Esophagus mucosa (tissue), 1 donor: ENCODE measurements at regions not wholly inside any gene's neighbourhood (a gene's known extent, or its start where the extent isn't known, plus 50 kb on each side); places are given as distances from the start of the nearest gene placed in this dataset.

Experiments used
- ATAC-seq: fragments of 200-7000 bp; cut with Tn5 transposase; one replicate; pipeline ENCODE4 v1.9.1; 2020
- donor health status: DM: yes; HTN: yes; CAD: no.

DNA sequence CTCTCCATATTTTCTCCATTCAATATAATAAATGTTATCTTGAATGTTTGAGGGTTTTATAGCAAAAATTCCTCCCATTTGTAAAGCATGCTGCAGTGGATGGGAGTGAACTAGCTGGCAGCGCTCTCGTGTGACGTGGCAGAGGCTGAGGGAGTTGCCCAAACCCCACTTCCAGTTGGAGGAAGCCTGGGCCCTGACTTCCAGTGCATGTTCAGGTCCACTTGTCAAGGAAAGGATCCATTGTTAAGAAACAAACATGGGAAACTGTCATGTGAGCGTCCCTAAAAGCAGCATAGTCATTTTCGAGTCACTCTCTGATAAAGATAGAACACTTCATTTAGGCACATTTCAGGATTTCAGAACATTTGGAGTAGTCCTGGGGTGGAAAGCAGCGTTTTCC is 116.6 kb downstream of the SLC25A47 start:
- no peak for ATAC-seq

DNA sequence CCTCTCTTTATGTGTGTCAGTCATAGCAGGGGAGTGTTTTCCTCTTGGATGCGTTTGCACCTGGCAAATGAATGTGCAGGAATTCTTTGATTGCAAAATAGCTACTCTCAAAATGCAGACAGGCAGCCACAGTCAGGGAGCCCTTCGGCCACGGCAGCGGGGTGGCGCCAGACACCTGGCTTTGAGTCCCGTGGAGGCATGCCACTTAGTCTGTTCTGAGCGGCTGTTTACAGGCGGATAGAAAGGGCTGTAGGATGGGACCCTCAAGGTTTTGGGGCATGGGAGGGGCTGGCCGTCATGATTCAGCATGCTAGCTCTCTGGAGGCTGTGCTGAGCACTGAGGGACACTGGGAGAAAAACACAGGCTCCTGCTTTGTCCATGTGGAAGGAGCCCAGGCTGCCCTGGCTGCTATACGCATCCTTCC is 117.1 kb downstream of the SLC25A47 start:
- ATAC-seq = peak; percentile 80

DNA sequence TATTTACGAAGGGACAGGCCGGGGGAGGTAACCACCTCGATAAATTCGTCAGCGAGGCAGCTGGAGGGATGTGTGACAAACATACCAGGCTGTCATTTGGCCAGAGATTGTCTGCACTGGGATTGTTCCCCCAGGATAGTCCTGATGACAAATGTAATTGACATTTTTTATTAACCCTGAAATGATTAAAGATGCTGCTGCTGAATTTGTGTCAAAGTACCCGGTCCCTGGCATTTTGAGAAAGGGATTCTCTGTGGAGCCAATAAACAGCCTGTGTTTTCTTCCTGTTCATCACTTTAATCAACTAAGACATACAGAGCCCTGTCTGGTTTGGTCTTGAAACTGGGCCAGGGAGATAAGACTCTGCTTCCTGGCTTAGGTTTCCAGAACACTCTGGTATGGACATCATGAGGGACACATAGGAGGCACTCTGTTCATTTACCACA is 117.6 kb downstream of the SLC25A47 start:
- ATAC-seq = no peak

DNA sequence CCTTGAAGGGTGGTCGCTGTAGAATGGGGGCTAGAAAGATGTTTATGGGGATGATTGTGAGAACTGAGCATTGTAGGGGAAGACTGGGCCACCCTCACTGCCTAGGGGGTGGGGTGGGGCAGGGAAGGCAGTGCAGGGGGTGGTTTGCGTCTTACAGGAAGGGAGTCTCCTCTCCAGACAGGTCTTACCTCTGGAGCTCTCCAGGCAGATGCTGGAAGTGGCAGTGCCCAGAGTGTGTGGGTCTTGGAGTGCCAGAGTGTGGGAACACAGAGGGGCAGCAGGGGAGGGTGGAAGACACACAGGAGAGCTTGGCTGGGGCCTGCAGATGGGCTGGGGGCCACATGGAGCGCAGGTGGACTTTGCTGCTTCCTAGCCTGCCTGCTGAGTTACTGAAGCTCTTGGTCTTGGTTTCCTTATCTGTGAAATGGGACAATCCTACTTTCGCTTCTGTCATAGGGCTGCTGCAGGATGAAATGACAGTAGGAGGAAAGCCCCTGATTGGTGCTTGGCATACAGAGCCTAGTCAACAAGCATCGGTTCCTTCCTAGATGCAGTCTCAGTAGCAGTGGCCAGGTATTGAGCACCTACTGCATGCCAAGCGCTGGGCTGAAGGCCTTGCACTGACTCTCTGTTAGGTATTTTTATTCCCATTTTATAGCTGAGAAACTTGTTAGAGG is 118.3 kb downstream of the SLC25A47 start:
- no peak for ATAC-seq

DNA sequence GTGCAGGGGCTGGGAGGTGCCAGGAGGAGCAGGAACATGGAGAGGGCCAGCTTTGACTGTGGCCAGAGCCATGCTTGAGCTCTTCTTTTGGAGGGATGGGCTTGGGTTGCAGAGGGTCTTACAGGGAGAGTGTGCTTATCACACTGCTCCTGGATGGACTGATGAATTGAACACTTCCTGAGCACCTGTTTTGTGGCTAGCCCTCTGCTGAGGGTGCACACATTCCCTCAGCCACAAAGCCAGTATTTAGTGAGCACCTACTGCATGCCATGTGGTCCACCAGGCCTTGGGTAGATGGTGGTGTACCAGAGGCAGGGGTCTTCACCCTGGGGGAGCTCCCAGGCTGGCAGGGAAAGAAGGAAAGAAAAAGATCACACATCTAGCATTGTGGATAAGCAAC is 118.9 kb downstream of the SLC25A47 start:
- no peak for ATAC-seq

DNA sequence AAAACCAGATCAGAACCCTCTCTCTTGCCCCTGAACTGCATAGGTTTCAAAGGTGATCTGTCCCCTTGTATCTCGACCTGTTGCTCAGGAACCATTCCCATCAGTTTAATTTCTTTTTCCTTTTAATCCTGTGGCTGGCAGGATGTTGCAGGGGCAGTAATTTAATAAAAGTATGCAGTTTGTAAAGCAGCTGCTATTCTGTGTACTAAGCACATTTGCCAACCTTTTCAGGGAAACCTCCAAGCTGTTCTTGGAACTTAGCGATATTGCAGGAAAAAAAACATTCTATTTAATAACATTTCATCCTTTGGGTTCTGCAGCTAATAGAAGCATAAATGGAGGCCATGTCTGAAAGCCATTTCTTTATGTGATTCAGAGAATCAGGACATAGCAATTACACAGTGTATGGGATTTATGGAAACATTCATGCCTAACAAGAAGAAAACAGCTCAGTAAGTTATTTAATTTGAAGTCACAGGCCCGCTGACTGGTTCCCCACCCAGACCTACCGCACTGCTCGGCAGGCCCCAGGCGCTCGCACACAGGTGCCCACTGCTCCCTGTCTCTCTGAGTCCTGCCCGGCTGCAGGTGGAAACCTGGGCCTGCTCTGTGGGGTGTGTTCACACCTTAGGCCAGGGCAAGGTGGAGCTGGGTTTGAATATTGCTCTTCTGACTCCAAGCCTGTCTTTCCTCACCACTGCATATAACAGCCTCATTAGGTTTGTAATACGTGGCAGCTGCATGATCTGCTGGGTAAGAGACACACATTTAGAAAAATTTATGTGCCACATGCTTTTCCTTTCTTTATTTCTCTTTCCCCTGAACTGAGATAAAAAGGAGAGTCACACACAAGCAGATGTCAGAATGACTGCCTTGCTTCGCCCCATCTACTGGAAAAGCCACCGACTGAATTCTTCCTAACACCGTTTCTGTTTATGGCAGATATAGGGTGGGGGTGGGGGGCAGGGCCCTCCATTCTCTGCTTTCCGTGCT is 119.7 kb downstream of the SLC25A47 start:
- no peak for ATAC-seq

DNA sequence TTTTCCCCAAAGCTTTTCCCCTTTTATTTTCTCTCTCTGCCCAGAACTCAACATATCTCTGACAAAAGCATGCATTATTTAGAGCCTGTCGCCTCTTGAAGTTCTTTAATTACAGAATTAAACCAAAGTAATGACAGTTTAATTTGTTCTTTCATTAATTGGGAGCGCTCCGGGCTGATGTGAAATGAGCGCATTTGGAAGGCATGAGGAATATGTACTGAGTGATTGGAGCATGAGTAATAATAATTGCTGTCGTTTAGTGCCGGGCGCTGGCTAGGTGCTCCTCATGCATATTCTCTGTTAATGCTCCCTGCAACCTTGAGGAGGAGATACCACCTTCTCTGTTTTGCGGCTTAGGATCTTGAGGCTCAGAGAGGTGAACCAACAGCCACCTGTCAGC is 120.5 kb downstream of the SLC25A47 start:
- ATAC-seq = no peak

DNA sequence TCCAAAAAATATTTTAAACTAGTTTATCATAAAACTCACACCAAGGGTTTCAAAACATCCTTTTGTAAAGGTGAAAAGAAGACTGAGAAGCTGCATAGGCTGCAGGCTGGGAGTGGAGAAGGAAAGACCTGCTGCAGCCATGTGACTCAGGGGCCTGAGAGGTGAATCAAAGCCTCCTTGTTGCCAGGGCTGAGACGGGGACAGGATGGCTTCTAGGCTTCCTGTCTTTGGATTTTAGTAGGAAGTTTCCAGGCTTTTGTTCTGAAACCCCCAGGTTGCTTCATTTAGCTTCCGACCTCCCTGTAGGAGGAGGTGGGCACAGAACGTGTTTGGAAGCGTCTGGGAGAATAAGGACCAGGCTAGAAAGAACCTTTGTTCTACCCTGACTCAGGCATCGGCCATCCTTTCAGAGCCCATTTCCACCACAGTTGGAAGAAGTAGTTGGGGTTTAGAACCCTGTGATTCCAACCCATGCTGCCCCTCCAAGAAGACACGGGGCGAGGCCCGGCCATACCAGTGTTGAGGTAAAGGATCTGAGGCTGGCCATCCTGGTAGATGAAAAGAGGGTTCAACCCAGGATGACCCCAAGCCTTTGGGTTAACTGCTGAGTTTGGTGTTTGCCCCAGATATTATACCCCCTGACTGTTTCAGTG is 122.4 kb downstream of the SLC25A47 start:
- ATAC-seq = no peak

DNA sequence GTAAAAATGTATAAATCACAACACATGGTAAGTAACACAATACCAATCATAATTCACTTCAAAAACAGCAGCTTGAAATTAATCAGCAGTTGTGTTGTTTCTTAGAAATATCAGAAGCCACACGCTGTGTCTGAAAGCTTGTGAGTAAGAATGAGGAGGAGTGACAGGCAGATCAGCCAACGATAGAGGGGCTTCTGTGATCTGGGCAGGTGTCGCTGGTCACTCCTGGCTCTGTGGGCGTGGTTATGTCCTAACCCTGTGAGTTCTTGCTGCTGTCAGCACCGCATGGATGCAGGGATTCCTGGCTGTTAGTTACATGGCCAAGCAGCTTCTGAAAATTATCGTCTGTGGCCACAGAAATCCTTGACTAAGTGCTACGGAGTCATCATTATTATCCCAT is 123.4 kb downstream of the SLC25A47 start:
- no peak for ATAC-seq

DNA sequence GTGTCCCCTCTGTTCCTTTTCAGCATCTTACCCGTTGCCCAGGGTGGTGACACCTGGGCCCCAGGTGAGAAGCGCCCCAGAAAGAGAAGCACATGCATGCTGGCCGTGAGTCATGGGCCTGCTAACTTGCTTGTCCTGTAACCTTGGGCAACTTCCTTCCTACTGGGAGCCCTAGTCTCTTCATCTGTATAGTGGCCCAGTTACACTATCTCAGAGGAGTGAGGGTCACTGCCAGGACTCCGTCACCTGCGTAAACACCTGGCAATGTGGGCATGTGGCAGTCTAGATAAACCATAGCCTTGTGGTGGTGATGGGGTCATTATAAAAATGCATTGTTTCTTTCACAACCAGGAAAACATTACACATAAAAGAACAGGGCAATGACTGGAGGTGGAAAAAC is 125.2 kb downstream of the SLC25A47 start:
- peak; percentile 11 for ATAC-seq

DNA sequence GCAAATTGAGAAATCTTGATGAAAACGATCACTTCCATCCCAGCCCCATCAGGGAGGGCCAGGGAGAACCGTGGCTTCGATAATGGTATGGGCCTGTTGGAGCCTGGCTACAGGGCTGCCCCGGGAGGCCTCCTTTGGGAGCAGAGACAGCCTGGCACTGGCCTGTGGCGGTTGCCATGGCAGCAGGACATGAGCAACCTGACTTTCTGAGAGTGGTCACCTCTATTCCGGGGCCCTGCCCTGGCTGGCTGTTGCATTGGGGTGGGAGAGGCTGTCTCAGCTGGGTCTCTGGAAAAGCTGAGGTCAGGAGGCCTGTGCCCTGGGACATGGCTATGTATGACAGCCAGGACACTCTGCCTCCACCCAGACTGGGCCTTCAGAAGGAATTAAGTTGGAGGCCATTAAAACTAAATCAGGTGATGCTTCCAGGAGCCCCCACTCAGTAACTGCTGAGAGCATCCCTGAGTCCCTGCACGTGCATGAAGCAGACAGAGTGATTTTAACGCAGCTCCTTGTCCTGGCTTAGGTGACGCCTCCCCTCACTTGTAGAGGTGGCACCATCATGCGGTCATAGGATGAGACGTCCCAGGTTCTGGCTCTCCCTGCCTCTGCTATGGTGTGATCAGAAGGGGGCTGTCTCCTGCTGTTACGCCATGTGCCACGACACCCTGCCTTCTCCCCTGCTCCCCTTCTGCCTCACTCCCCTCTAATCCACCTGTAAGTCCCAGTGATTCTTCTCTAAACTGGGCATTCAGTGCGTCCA is 126.3 kb downstream of the SLC25A47 start:
- ATAC-seq = no peak

DNA sequence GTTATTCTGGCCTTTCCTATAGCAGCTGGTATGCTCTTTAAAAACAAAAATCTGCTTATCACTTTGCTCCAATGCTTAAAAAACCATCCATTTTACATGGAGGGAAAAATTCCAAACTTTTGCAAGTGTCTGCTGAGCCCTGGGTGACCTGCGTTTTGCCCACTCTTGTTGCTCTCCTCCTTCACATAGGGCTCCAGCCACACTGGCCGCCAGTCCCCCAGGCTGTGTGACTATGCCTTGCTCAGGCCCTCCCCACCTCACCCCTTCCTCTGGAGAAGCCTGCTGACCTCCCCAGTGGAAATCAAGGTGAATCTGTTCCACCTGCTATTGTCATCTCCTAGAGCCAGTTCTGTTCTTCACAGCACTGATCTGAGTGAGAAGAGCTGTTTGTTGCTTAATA is 126.9 kb downstream of the SLC25A47 start:
- ATAC-seq = no peak

DNA sequence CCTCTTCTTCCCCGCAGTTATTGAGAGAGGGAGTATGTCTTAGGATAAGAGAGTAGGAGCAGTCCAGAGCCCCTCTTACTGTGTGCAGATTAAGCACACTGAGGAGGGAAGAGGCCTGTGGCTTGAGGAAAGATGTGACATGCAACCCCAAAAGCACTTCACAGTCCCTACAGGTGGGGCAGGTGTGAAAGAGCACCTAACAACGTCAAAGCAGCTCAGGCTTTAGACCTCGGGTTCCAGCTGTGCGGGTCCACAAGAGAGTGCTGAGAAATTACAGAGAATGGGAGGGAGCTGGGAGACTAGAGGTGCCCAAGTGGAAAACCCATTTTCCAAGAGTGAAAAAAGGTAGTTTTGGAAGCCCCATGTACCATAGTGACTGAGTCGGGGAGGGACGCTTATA is 127.6 kb downstream of the SLC25A47 start:
- ATAC-seq = no peak

DNA sequence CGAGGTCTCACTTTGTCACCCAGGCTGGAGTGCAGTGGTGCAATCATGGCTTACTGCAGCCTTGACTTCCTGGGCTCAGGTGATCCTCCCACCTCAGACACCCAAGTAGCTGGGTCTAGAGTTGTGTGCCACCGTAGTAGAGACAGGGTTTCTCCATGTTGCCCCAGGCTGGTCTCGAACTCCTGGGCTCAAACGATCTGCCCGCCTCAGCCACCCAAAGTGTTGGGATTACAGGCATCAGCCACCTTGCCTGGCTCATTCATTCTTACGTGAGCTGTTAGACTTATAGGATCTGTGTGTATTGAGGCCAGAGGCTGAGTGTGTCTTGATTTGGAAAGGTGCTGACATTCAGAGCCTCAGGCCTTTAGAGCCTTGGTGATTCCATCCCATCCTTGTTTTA is 128.1 kb downstream of the SLC25A47 start:
- no peak for ATAC-seq

DNA sequence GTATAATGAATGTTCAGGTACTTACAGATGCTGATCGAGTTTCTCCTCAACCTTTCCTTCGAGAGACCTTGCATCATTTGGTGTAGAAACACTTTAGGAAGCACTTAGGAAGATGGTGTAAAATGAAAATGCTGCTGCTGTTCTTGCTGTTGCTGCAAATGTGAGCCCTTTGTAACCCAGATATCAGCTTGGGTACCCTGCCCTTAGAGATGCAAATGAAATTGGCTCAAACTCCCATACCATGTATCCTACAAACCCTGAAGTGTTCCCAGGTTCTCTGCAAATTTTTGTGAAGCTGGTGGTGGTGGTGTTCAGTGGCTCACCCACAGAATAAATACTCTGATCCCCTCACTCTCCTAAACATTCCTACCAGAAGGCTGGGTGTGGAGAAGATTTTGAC is 130.8 kb downstream of the SLC25A47 start:
- ATAC-seq = no peak

DNA sequence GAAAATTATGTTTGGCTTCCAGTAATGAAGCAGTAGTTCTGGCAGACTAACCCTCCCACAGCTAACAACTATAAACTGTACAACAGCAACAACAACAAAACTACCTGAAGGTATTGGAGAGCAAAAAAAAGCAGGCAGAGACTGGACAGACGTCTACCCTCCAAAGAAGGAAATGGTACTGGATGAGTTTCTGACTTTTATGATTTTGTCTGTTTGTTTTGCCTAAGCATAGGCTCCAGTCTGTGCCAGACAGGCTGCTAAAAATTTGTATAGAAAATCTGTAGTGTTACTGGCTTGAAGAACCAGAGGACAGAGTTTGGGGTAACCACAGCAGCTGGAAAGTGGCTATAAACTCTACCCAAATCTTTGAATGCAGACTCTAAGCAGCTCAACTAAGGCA is 131.3 kb downstream of the SLC25A47 start:
- no peak for ATAC-seq

DNA sequence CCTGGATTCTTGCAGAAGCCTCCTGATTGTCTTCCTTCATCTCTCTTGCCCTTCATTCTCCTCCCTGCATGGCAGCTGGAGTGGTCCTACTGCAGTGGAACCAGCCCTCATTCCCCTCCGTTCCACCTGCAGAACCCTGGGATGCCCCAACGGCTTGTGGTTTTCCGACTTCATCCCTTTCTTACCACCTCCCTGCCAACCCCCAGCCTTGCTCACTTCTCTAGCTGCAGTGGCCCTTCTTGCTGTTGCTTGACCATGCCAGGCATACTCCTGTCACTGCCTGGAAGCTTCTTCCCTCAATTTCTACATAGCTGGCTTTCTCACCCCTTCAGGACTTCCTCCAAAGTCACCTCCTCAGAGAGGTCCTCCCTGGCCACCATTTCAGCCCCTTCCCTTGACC is 123.3 kb downstream of the BEGAIN start:
- ATAC-seq = no peak

DNA sequence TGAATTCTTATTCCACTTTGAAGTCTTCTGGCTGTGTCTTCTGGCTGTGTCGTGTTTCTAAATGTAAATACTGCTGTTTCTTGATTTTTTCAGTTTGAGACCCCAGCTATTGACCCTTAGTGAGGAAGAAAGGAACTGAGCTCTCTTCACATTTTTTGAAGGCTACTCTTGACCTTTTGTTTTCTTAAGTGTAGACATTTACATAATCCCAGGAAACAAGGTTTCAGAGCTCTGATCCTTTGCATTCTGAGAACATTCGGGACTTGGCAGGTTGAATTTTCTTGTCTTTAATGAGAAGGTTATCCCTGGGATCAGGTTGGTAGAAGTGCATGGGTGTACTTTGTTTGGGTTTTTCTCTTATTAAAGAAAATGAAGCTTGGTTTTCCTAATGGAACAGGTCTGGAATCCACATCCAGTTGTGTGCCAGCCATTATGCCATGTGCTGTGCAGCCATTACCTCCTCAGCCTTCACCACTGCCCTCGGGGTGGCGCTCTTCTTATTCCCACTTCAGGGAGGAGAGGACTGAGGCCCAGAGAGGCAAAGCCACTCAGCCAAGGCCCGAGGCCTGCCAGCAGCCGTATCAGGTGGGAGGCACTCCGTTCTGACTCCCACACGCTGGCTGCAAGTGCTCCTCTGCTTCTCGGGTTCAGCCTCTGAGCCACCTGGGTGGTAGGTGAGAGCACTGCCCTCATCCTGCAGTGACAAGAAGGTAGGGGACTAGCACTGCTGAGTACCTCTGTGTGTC is 120.9 kb downstream of the BEGAIN start:
- no peak for ATAC-seq

DNA sequence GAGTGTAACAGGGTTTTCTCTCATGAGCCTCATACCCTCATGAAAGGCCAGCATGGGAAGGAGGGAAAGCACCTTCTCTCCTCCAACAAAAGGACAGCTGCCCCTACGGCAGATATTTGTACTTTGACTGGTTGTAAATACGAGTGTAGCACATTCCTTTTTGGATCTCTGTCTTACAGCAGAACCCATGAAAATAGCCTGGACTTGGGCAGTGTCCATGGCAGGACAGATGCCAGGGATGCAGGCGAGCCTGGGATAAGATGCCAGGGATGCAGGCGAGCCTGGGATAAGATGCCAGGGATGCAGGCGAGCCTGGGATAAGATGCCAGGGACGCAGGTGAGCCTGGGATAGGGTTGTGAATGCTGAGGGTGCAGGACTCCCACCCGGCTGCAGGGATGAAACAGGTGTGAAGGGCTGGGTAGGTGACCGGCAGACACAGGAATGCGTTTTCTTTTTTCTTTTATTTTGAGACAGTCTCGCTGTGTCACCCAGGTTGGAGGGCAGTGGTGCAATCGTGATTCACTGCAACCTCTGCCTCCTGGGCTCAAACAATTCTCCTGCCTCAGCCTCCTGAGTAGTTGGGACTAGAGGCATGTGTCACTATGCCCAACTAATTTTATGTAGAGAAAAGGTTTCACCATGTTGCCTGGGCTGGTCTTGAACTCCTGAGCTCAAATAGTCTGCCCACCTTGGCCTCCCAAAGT is 120.0 kb downstream of the BEGAIN start:
- no peak for ATAC-seq

DNA sequence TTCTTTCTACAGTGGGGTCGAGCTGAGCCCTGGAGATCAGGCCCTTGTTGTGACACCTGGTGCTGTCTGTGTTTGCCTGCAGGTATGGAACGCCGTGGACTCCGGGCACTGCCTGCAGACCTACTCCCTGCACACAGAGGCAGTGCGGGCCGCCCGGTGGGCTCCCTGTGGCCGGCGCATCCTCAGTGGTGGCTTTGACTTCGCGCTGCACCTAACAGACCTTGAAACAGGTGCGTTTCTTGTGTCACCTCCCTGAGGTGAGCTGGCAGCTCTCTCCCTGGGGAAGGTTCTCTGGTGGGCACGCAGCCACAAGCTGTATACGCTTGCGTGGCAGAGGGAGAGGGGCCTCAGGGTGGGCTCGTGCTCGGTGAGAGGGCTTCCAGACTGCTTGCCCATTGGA is 119.3 kb downstream of the BEGAIN start:
- ATAC-seq = no peak

DNA sequence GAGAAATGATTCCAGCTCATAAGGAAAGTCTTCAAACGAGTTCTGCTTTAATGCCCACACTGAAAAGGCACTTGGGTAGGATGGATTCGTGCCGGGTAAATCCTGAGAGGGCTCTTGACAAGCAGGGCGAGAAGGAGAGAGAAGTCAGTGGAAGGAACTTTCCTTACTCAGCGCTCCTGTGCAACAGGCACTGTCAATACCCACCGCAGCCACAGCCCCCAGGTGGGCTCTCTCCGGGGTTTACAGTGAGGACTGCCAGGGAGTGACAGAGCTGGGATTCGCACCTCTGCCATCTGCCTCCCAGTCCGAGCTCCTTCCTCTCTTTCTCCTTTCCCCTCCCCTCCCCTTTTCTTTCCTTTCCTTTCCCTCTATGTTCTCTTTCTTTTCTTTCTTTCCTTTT is 118.7 kb downstream of the BEGAIN start:
- ATAC-seq = no peak
